ENCODE measurements at regions not wholly inside any gene's neighbourhood (a gene's known extent, or its start where the extent isn't known, plus 50 kb on each side); places are given as distances from the start of the nearest gene placed in this dataset.

- TF ChIP-seq, protein P1, sequence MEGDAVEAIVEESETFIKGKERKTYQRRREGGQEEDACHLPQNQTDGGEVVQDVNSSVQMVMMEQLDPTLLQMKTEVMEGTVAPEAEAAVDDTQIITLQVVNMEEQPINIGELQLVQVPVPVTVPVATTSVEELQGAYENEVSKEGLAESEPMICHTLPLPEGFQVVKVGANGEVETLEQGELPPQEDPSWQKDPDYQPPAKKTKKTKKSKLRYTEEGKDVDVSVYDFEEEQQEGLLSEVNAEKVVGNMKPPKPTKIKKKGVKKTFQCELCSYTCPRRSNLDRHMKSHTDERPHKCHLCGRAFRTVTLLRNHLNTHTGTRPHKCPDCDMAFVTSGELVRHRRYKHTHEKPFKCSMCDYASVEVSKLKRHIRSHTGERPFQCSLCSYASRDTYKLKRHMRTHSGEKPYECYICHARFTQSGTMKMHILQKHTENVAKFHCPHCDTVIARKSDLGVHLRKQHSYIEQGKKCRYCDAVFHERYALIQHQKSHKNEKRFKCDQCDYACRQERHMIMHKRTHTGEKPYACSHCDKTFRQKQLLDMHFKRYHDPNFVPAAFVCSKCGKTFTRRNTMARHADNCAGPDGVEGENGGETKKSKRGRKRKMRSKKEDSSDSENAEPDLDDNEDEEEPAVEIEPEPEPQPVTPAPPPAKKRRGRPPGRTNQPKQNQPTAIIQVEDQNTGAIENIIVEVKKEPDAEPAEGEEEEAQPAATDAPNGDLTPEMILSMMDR (IDR thresholded peaks at IDR 0.05): no peak
- TF ChIP-seq POLR2A (IDR thresholded peaks at IDR 0.05): no peak
Measured at GRCh38 chr6:71134929-71135642, 153.5 kb upstream of the OGFRL1 start.

All from adrenal gland (tissue), 5 donors.